IMR-90 (cell line): ENCODE measurements at regions not wholly inside any gene's neighbourhood (a gene's known extent, or its start where the extent isn't known, plus 50 kb on each side); places are given as distances from the start of the nearest gene placed in this dataset.

ENCODE experiments used
- ATAC-seq: fragments of 200-7000 bp; cut with Tn5 transposase; 2 replicates; pipeline ENCODE4 v1.9.1; 2020; ENCODE audit warnings: low read depth, mild to moderate bottlenecking, moderate library complexity
- BruUV-seq: library from RNA; stranded (reverse); fragments of 400-500 nt; replicated peaks from 2 replicates; lab custom pipeline; 2021; lab: Mats Ljungman, UMichigan
- CTCF ChIA-PET: fragments of 300-600 bp; formaldehyde crosslinking; extraction: SDS; loops from one replicate; lab custom pipeline; 2021; ENCODE audit warnings: antibody characterized with exemption; lab: Yijun Ruan, JAX
- POLR2A ChIA-PET: fragments of 300-600 bp; sonication (Branson Sonifier 250); formaldehyde crosslinking; loops from one replicate; lab custom pipeline; 2022; ENCODE audit warnings: antibody characterized with exemption; ENCODE audit not compliant: unreplicated experiment; lab: Charles Lee
- DNase-seq: peaks from one replicate; pipeline ENCODE4 v3.0.0; 2013
- H2AFZ ChIP-seq: replicated peaks from 2 replicates; pipeline ENCODE3; 2013; ENCODE audit warnings: low read length, mild to moderate bottlenecking; ENCODE audit not compliant: poor library complexity
- H2AK5ac ChIP-seq: 2 replicates; pipeline ENCODE4 v1.6.1; 2013; ENCODE audit warnings: low read depth, low read length, inconsistent platforms
- H2AK9ac ChIP-seq: replicated peaks from 2 replicates; pipeline ENCODE3; 2013; ENCODE audit warnings: mild to moderate bottlenecking, low read depth, low read length, moderate library complexity; ENCODE audit not compliant: poor library complexity
- H2BK120ac ChIP-seq: 2 replicates; pipeline ENCODE4 v1.6.1; 2013; ENCODE audit warnings: low read depth, low read length, inconsistent platforms
- H2BK15ac ChIP-seq: 3 replicates; pipeline ENCODE4 v1.6.1; 2013; ENCODE audit warnings: low read depth, low read length, inconsistent platforms
- H2BK20ac ChIP-seq: 2 replicates; pipeline ENCODE4 v1.6.1; 2013; ENCODE audit warnings: low read depth, mild to moderate bottlenecking, inconsistent platforms, low read length, moderate library complexity
- H2BK5ac ChIP-seq: 2 replicates; pipeline ENCODE4 v1.6.1; 2013; ENCODE audit warnings: mild to moderate bottlenecking, low read depth, low read length, inconsistent platforms; ENCODE audit not compliant: poor library complexity, severe bottlenecking
- H3K14ac ChIP-seq: replicated peaks from 2 replicates; pipeline ENCODE4 v1.6.1; 2013; ENCODE audit warnings: low read depth, low read length, inconsistent platforms
- H3K18ac ChIP-seq: 2 replicates; pipeline ENCODE4 v1.6.1; 2013; ENCODE audit warnings: low read depth, low read length, control low read depth
- H3K23ac ChIP-seq: 2 replicates; pipeline ENCODE4 v1.6.1; 2013; ENCODE audit warnings: low read depth, low read length, inconsistent platforms
- H3K27ac ChIP-seq: 2 replicates; pipeline ENCODE4 v1.5.1; 2013; ENCODE audit warnings: mild to moderate bottlenecking, control low read depth, low read length; ENCODE audit not compliant: insufficient read depth
- H3K27me3 ChIP-seq: 2 replicates; pipeline ENCODE4 v1.6.1; 2013; ENCODE audit warnings: low read length; ENCODE audit not compliant: control insufficient read depth, insufficient read depth
- H3K36me3 ChIP-seq: 2 replicates; pipeline ENCODE4 v1.6.1; 2013; ENCODE audit warnings: low read length, mixed read lengths; ENCODE audit not compliant: control insufficient read depth, insufficient read depth
- H3K4ac ChIP-seq: 2 replicates; pipeline ENCODE4 v1.6.1; 2013; ENCODE audit warnings: low read depth, low read length, inconsistent platforms
- H3K4me1 ChIP-seq: 2 replicates; pipeline ENCODE4 v1.6.1; 2013; ENCODE audit warnings: low read length, mixed read lengths; ENCODE audit not compliant: control insufficient read depth, insufficient read depth
- H3K4me2 ChIP-seq: 2 replicates; pipeline ENCODE4 v1.6.1; 2013; ENCODE audit warnings: low read depth, mild to moderate bottlenecking, control low read depth, low read length, moderate library complexity
- H3K4me3 ChIP-seq: 2 replicates; pipeline ENCODE4 v1.5.1; 2013; ENCODE audit warnings: low read depth, mild to moderate bottlenecking, control low read depth, low read length, moderate library complexity; ENCODE audit not compliant: insufficient read depth
- H3K56ac ChIP-seq: 2 replicates; pipeline ENCODE4 v1.6.1; 2013; ENCODE audit warnings: low read length, inconsistent platforms; ENCODE audit not compliant: insufficient read depth; ENCODE audit errors: extremely low read depth
- H3K79me1 ChIP-seq, 2 experiments: 2 replicates each; pipeline ENCODE4 v1.6.1; 2013; ENCODE audit warnings: low read length in 2 of 2, inconsistent platforms in 1 of 2, low read depth in 1 of 2
- H3K9ac ChIP-seq: 2 replicates; pipeline ENCODE4 v1.6.1; 2013; ENCODE audit warnings: low read depth, low read length, control low read depth
- H3K9me1 ChIP-seq: 2 replicates; pipeline ENCODE4 v1.6.1; 2013; ENCODE audit warnings: low read length, inconsistent platforms; ENCODE audit not compliant: insufficient read depth
- H3K9me3 ChIP-seq: 2 replicates; pipeline ENCODE4 v1.6.1; 2013; ENCODE audit warnings: low read length; ENCODE audit not compliant: control insufficient read depth, insufficient read depth
- H4K20me1 ChIP-seq: 2 replicates; pipeline ENCODE4 v1.6.1; 2013; ENCODE audit warnings: low read length, inconsistent platforms; ENCODE audit not compliant: insufficient read depth
- H4K5ac ChIP-seq: 2 replicates; pipeline ENCODE4 v1.6.1; 2013; ENCODE audit warnings: mild to moderate bottlenecking, low read depth, low read length, control low read depth
- H4K8ac ChIP-seq, 2 experiments: 2 replicates each; pipeline ENCODE4 v1.6.1; 2013; ENCODE audit warnings: low read depth in 2 of 2, low read length in 2 of 2, control low read depth in 1 of 2, inconsistent platforms in 1 of 2
- H4K91ac ChIP-seq: 2 replicates; pipeline ENCODE4 v1.6.1; 2013; ENCODE audit warnings: low read depth, low read length, inconsistent platforms; ENCODE audit not compliant: insufficient read depth
- BHLHE40 ChIP-seq: fragments of 150-350 bp; IDR thresholded peaks from 2 replicates; pipeline ENCODE4 v1.6.1; 2016; ENCODE audit warnings: mild to moderate bottlenecking, low read depth, low read length
- CEBPB ChIP-seq: IDR thresholded peaks from 2 replicates; pipeline ENCODE4 v1.6.1; 2012; ENCODE audit warnings: low read depth, low read length, improper control_type of control experiment
- CHD1 ChIP-seq: IDR thresholded peaks from 2 replicates; pipeline ENCODE4 v1.6.1; 2012; ENCODE audit warnings: low read depth, low read length, improper control_type of control experiment
- FOS ChIP-seq: fragments of 150-350 bp; IDR thresholded peaks from 2 replicates; pipeline ENCODE4 v1.6.1; 2016; ENCODE audit warnings: low read depth, low read length
- MAFK ChIP-seq: IDR thresholded peaks from 2 replicates; pipeline ENCODE4 v1.6.1; 2012; ENCODE audit warnings: low read depth, low read length, improper control_type of control experiment
- MAZ ChIP-seq: IDR thresholded peaks from 2 replicates; pipeline ENCODE4 v1.6.1; 2012; ENCODE audit warnings: low read depth, mild to moderate bottlenecking, low read length, improper control_type of control experiment, moderate library complexity, borderline replicate concordance
- MXI1 ChIP-seq: IDR thresholded peaks from 2 replicates; pipeline ENCODE4 v1.6.1; 2012; ENCODE audit warnings: low read depth, mild to moderate bottlenecking, low read length, moderate library complexity, borderline replicate concordance
- NFE2L2 ChIP-seq: fragments of 150-350 bp; IDR thresholded peaks from 2 replicates; pipeline ENCODE4 v1.6.1; 2016; ENCODE audit warnings: low read depth, mild to moderate bottlenecking, low read length
- POLR2A ChIP-seq: IDR thresholded peaks from 2 replicates; pipeline ENCODE4 v1.6.1; 2012; ENCODE audit warnings: mild to moderate bottlenecking, low read depth, low read length
- RAD21 ChIP-seq: IDR thresholded peaks from 2 replicates; pipeline ENCODE4 v1.6.1; 2012; ENCODE audit warnings: low read length, improper control_type of control experiment
- RCOR1 ChIP-seq: IDR thresholded peaks from 2 replicates; pipeline ENCODE4 v1.6.1; 2012; ENCODE audit warnings: mild to moderate bottlenecking, low read length, improper control_type of control experiment; ENCODE audit not compliant: insufficient replicate concordance
- RFX5 ChIP-seq: IDR thresholded peaks from 2 replicates; pipeline ENCODE4 v1.8.0; 2012; ENCODE audit warnings: low read depth, mild to moderate bottlenecking, low read length, moderate library complexity
- SMC3 ChIP-seq: fragments of 150-350 bp; IDR thresholded peaks from 2 replicates; pipeline ENCODE4 v1.6.1; 2016; ENCODE audit warnings: low read depth, mild to moderate bottlenecking, antibody characterized with exemption, low read length, moderate library complexity
- USF2 ChIP-seq: fragments of 150-350 bp; IDR thresholded peaks from 2 replicates; pipeline ENCODE4 v1.6.1; 2017; ENCODE audit warnings: mild to moderate bottlenecking, antibody characterized with exemption, low read length, low read depth
- WGBS, 2 experiments: methylation state at CpG; one replicate each; pipeline versions ENCODE4 v1.1.5 to v1.1.7; 2013; ENCODE audit warnings: missing lambda C conversion rate in 2 of 2; ENCODE audit not compliant: insufficient read length in 1 of 2; ENCODE audit errors: extremely low coverage in 2 of 2; 5-methylcytosine and 5-hydroxymethylcytosine counted together
- dilution Hi-C: fragments of 300-500 bp; cut with HindIII; formaldehyde crosslinking; loops from one replicate; pipeline ENCODE4 v1.14.3; 2018; ENCODE audit warnings: low sequenced_read_pairs; ENCODE audit not compliant: unreplicated experiment
- in situ Hi-C: fragments of 300-500 bp; cut with MboI; formaldehyde crosslinking; loops from 3 replicates; pipeline ENCODE4 v1.14.3; 2019; ENCODE audit warnings: low sequenced_read_pairs, inconsistent platforms, mixed read lengths
- intact Hi-C: fragments of 100-400 bp; cut with micrococcal nuclease; formaldehyde crosslinking; loops from 2 replicates; pipeline ENCODE4 v1.10.0; 2022
- TF ChIP-seq, protein P1 (sequence below): fragments of 150-350 bp; IDR thresholded peaks from 2 replicates; pipeline ENCODE4 v1.6.1; 2016; ENCODE audit warnings: low read depth, mild to moderate bottlenecking, low read length, moderate library complexity, borderline replicate concordance
- TF ChIP-seq, protein P2 (sequence below): conservative IDR thresholded peaks from 2 replicates; pipeline ENCODE4 v1.5.1; 2012; ENCODE audit warnings: mild to moderate bottlenecking, low read depth, low read length, improper control_type of control experiment

DNA sequence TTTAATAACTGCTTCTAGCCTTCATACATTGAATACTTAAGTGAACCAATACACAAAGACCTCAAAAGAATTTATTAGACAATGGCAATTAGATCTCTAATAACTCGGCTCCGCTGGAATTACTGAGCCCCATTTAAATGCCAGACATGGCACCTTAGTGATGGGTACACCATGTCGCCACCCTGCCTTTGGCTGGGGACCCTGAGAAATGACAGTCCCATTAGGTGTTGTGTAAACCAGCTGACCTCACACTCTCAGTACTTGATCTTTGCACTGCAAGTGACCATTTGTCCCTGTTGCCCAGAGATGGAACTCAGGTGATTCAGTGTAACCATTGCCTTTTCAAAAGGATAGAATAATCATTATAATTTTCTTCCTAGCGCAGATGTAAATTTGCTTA is 144.6 kb upstream of the SMARCAD1 start:
- no peaks in the 10 kb centered on the region for H3K79me1 ChIP-seq
- no peak overlapping the region for H3K4ac ChIP-seq
- no peak overlapping the region for H2BK120ac ChIP-seq
- no peak overlapping the region for H3K56ac ChIP-seq
- POLR2A ChIA-PET = no interaction called here
- ATAC-seq (no peak), DNase-seq (no peak)
- dilution Hi-C loops (no loop called here), in situ Hi-C loops (no loop called here), intact Hi-C loops (no loop called here)
- H3K23ac ChIP-seq = no peak overlapping the region
- no peaks in the 10 kb centered on the region for H3K9me3 ChIP-seq
- H4K20me1 ChIP-seq = no peaks in the 10 kb centered on the region
- BruUV-seq = no TSS peak
- H4K91ac ChIP-seq = no peak overlapping the region
- no peak overlapping the region for H4K5ac ChIP-seq
- no CpG with 5 or more reads among the region's 4 CpGs for WGBS, 2 experiments
- TF ChIP-seq SMC3 (no peak), FOS (no peak), MAFK (no peak), BHLHE40 (no peak), RFX5 (no peak), RAD21 (no peak), USF2 (no peak), CEBPB (no peak), MAZ (no peak), CHD1 (no peak), NFE2L2 (no peak), MXI1 (no peak), RCOR1 (no peak), POLR2A (no peak)
- TF ChIP-seq, protein P1, sequence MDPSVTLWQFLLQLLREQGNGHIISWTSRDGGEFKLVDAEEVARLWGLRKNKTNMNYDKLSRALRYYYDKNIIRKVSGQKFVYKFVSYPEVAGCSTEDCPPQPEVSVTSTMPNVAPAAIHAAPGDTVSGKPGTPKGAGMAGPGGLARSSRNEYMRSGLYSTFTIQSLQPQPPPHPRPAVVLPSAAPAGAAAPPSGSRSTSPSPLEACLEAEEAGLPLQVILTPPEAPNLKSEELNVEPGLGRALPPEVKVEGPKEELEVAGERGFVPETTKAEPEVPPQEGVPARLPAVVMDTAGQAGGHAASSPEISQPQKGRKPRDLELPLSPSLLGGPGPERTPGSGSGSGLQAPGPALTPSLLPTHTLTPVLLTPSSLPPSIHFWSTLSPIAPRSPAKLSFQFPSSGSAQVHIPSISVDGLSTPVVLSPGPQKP = no peak
- TF ChIP-seq, protein P2, sequence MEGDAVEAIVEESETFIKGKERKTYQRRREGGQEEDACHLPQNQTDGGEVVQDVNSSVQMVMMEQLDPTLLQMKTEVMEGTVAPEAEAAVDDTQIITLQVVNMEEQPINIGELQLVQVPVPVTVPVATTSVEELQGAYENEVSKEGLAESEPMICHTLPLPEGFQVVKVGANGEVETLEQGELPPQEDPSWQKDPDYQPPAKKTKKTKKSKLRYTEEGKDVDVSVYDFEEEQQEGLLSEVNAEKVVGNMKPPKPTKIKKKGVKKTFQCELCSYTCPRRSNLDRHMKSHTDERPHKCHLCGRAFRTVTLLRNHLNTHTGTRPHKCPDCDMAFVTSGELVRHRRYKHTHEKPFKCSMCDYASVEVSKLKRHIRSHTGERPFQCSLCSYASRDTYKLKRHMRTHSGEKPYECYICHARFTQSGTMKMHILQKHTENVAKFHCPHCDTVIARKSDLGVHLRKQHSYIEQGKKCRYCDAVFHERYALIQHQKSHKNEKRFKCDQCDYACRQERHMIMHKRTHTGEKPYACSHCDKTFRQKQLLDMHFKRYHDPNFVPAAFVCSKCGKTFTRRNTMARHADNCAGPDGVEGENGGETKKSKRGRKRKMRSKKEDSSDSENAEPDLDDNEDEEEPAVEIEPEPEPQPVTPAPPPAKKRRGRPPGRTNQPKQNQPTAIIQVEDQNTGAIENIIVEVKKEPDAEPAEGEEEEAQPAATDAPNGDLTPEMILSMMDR = no peak
- no peak overlapping the region for H3K9ac ChIP-seq
- no peak overlapping the region for H3K4me2 ChIP-seq
- no peak overlapping the region for H3K4me3 ChIP-seq
- CTCF ChIA-PET = no interaction called here
- no peaks in the 10 kb centered on the region for H3K9me1 ChIP-seq
- H3K4me1 ChIP-seq = no peaks in the 10 kb centered on the region
- no peak overlapping the region for H3K14ac ChIP-seq
- H2BK5ac ChIP-seq = no peak overlapping the region
- no peak overlapping the region for H2AFZ ChIP-seq
- no peaks in the 10 kb centered on the region for H3K36me3 ChIP-seq
- no peak overlapping the region for H4K8ac ChIP-seq
- no peak overlapping the region for H3K27ac ChIP-seq
- no peaks in the 10 kb centered on the region for H3K27me3 ChIP-seq
- H3K18ac ChIP-seq = no peak overlapping the region
- no peak overlapping the region for H2AK5ac ChIP-seq
- peak overlapping the region; percentile 70 for H2AK9ac ChIP-seq
- H2BK20ac ChIP-seq = no peak overlapping the region
- H2BK15ac ChIP-seq = no peak overlapping the region
